Nephron progenitor cell (in vitro differentiated cells): ENCODE measurements at regions not wholly inside any gene's neighbourhood (a gene's known extent, or its start where the extent isn't known, plus 50 kb on each side); places are given as distances from the start of the nearest gene placed in this dataset.

Experiments used
- DNase-seq: peaks from one replicate; pipeline ENCODE4 v3.0.0; 2021
- H3K27ac Mint-ChIP-seq: 2 replicates; pipeline ENCODE4 v1.8.0; 2021; ENCODE audit warnings: mild to moderate bottlenecking, moderate library complexity, mixed read lengths
- H3K27me3 Mint-ChIP-seq: 2 replicates; pipeline ENCODE4 v1.8.0; 2021; ENCODE audit warnings: mild to moderate bottlenecking, low read depth, mixed read lengths; ENCODE audit not compliant: poor library complexity
- H3K36me3 Mint-ChIP-seq: 2 replicates; pipeline ENCODE4 v1.8.0; 2021; ENCODE audit warnings: low read depth, mixed read lengths
- H3K4me1 Mint-ChIP-seq: 2 replicates; pipeline ENCODE4 v1.8.0; 2021; ENCODE audit warnings: mixed read lengths
- H3K4me3 Mint-ChIP-seq: 2 replicates; pipeline ENCODE4 v1.8.0; 2021; ENCODE audit warnings: mild to moderate bottlenecking, moderate library complexity, mixed read lengths
- H3K9me3 Mint-ChIP-seq: 2 replicates; pipeline ENCODE4 v1.8.0; 2021; ENCODE audit warnings: mild to moderate bottlenecking, moderate library complexity, mixed read lengths
- TF ChIP-seq, protein P1 (sequence below): fragments of 200-600 bp; sonication (generic); IDR thresholded peaks from 2 replicates; pipeline ENCODE4 v1.5.0; 2021; ENCODE audit warnings: antibody characterized with exemption

DNA sequence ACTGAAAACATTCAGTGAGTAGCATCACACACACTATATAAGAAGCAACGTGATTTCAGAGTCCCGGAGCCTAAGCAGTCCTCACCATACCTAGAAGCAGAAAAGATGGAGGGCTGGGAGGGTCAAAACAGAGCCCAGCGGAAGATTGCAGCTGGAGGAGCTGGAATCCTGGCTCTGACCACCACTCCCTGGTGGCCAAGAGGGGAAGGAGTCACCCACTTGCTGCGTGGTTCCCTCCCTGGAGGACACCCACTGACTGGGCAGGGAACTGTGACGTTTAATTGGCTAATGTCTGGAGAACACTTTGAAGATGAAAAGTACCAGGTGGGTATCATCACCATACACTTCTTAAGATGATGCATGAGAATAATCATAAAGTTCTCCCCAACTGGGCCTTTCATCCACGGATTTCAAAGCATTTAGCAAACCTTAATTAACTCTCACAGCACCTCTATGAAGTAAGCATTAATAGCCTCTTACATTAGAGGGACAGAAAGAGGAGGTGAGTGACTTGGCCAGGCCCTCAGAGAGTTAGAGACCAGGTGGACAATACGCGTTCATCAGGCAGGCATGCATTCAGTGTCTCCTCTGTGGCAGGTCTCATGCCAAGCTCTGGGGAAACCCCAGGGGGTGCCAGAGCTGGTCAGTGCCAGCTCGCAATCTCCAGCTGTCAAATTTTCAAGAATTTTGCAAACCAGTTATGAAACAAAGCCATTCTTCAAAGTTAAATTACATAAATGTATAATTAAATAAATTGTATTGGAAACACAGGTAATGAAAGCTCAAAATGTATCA lies 137.9 kb downstream of the AXIN2 start:
- H3K9me3 Mint-ChIP-seq = peaks cover 33% of the 10 kb centered on the region

DNA sequence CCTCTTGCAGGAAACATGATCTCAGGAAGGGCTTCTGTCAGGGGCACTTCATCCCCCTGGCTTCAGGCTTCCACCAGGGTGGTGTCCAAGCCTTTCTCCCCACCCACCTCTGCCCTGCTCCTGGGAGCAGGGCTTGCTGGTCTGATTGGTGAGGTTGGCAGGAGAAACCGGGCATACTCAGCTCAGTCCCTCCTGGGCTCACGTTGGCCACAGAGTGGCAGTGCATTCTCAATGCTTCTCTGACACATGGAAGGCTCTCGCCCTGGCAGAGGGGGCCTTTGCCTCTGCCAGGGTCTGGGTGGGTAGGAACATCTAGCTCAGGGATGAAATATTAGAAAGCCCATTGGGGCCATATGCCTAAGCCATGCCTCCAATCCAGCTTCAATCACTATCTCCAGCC lies 142.8 kb downstream of the AXIN2 start:
- peaks cover 10% of the 10 kb centered on the region for H3K9me3 Mint-ChIP-seq
- peak overlapping the region; percentile 74 for H3K27ac Mint-ChIP-seq
- peaks cover 22% of the 10 kb centered on the region for H3K4me1 Mint-ChIP-seq
- no peak overlapping the region for H3K4me3 Mint-ChIP-seq
- TF ChIP-seq, protein P1, sequence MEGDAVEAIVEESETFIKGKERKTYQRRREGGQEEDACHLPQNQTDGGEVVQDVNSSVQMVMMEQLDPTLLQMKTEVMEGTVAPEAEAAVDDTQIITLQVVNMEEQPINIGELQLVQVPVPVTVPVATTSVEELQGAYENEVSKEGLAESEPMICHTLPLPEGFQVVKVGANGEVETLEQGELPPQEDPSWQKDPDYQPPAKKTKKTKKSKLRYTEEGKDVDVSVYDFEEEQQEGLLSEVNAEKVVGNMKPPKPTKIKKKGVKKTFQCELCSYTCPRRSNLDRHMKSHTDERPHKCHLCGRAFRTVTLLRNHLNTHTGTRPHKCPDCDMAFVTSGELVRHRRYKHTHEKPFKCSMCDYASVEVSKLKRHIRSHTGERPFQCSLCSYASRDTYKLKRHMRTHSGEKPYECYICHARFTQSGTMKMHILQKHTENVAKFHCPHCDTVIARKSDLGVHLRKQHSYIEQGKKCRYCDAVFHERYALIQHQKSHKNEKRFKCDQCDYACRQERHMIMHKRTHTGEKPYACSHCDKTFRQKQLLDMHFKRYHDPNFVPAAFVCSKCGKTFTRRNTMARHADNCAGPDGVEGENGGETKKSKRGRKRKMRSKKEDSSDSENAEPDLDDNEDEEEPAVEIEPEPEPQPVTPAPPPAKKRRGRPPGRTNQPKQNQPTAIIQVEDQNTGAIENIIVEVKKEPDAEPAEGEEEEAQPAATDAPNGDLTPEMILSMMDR = no peak
- H3K36me3 Mint-ChIP-seq = no peaks in the 10 kb centered on the region
- no peaks in the 10 kb centered on the region for H3K27me3 Mint-ChIP-seq
- no peak for DNase-seq

More for the DNA sequence above, 137.9 kb downstream of the AXIN2 start:
- no peaks in the 10 kb centered on the region for H3K27me3 Mint-ChIP-seq
- no peak overlapping the region for H3K4me3 Mint-ChIP-seq
- H3K4me1 Mint-ChIP-seq = peaks cover 6% of the 10 kb centered on the region
- TF ChIP-seq, protein P1 = no peak
- H3K36me3 Mint-ChIP-seq = peaks cover 15% of the 10 kb centered on the region
- no peak for DNase-seq
- no peak overlapping the region for H3K27ac Mint-ChIP-seq

DNA sequence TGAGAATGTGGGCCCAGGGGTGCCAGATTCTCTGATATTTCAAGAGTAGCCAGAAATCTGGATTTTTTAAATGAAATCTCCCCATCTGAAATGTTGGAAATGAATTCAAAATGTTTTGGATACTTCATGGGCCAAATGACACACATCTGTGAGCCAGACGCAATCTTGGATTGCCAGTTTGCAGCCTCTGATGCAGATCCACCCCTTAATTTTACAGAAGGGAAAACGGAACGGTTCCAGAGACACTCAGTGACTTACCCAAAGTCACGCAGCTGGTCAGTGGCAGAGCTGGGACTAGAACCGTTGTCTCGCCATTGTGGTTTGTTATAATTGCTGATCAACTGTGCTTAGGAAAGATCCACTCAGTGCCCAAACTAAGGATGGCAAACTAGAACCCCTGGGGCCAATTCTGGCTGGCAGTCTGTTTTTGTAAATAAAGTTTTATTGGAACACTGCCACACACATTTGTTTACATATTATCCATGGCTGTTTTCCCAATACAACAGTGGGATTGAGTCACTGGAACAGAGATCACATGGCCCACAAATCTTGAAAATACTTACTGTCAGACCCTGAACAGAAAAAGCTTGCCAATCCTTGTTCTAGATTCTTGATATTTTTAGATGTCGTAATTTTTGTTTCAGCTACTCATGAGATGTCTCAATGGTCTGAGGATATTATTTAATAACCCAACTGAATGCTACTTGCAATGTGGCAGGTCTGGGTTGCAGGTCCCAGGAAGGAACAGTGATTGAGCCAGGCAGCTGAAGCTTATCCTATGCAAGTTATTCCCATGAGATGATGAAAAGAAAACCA lies 143.8 kb downstream of the AXIN2 start:
- Mint-ChIP-seq H3K9me3 (peaks cover 11% of the 10 kb centered on the region), H3K36me3 (no peaks in the 10 kb centered on the region)
- no peak for DNase-seq

DNA sequence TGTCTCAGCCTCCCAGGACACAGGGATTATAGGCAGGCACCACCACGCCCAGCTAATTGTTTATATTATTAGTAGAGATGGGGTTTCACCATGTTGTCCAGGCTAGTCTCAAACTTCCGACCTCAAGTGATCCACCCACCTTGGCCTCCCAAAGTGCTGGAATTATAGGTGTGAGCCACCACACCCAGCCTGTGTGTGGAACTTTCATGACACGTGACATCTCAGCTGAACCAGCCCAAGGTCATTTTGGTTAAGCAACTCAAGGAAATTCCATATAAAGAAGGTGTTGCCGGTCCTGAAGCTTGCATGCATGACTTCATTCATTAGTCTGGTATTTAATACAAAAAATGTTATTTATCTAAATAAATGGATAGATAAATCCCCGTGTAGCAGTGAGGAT lies 145.5 kb downstream of the AXIN2 start:
- no peak overlapping the region for H3K4me3 Mint-ChIP-seq
- H3K9me3 Mint-ChIP-seq = peaks cover 21% of the 10 kb centered on the region
- peaks cover 22% of the 10 kb centered on the region for H3K4me1 Mint-ChIP-seq
- no peak overlapping the region for H3K27ac Mint-ChIP-seq
- H3K36me3 Mint-ChIP-seq = peaks cover 9% of the 10 kb centered on the region
- DNase-seq = no peak
- no peaks in the 10 kb centered on the region for H3K27me3 Mint-ChIP-seq
- TF ChIP-seq, protein P1 = no peak

More for the DNA sequence above, 143.8 kb downstream of the AXIN2 start:
- H3K4me3 Mint-ChIP-seq = no peak overlapping the region
- H3K4me1 Mint-ChIP-seq = peaks cover 22% of the 10 kb centered on the region
- TF ChIP-seq, protein P1 = no peak
- H3K27me3 Mint-ChIP-seq = no peaks in the 10 kb centered on the region
- peak overlapping the region; percentile 51 for H3K27ac Mint-ChIP-seq

DNA sequence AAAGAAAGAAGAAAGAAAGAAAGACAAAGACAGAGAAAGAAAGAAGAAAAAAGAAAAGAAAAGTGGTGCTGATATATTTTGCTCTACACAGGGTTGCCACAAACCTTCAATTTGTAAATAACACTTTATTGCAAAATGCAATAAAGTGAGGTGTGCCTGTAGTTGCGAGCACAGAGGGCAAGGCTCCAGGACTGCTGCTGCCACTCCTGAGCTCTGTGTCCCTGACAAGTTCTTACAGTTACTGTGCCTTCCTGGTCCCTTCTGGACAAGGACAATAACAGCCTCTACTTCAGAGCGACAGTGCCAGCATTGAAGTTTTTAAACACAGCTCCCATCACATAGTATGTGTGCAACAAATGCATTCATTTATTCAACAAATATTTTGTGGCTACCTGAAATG lies 148.1 kb downstream of the AXIN2 start:
- no peak overlapping the region for H3K4me3 Mint-ChIP-seq
- TF ChIP-seq, protein P1 = no peak
- H3K9me3 Mint-ChIP-seq = peaks cover 30% of the 10 kb centered on the region
- peaks cover 15% of the 10 kb centered on the region for H3K4me1 Mint-ChIP-seq
- peak overlapping the region; percentile 58 for H3K27ac Mint-ChIP-seq
- peaks cover 3% of the 10 kb centered on the region for H3K27me3 Mint-ChIP-seq
- no peak for DNase-seq
- peaks cover 9% of the 10 kb centered on the region for H3K36me3 Mint-ChIP-seq
